GM10248 (cell line): ENCODE measurements at regions not wholly inside any gene's neighbourhood (a gene's known extent, or its start where the extent isn't known, plus 50 kb on each side); places are given as distances from the start of the nearest gene placed in this dataset.

ENCODE experiments used
- CTCF ChIA-PET: fragments of 300-600 bp; sonication (Branson Sonifier 250); formaldehyde crosslinking; extraction: SDS; loops from one replicate; lab custom pipeline; 2021; ENCODE audit warnings: antibody characterized with exemption; lab: Yijun Ruan, JAX
- POLR2A ChIA-PET: fragments of 350-650 bp; sonication (Branson Sonifier 250); formaldehyde crosslinking; extraction: SDS; loops from one replicate; lab custom pipeline; 2020; ENCODE audit warnings: antibody characterized with exemption; lab: Yijun Ruan, JAX
- DNase-seq: peaks from one replicate; pipeline ENCODE4 v3.0.0; 2012; ENCODE audit errors: extremely low spot score
- TF ChIP-seq, protein P1 (sequence below): IDR thresholded peaks from 2 replicates; pipeline ENCODE4 v1.5.1; 2012; ENCODE audit warnings: mild to moderate bottlenecking, low read depth; ENCODE audit errors: extremely low read depth, missing control alignments, control extremely low read depth

DNA sequence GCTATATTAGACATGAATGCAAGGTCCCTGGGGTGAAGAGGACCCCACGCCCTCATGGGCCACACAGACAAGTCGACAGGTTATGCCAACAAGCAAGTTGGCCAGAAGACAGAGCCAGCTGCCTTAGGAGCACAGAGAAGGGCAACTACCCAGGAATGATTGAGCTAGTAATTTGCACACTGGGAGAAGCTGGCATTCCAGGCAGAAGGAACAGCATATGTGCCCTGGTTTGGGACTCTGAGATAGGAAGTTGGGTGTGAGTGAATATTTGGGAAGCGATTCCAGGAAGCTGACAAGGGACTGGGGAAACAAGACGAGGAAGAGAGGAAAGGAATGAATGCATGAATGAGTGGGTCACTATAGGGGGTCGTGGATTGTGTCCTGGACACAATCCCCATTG, 203.7 kb upstream of the CDH5 start:
- CTCF ChIA-PET = no interaction called here
- TF ChIP-seq, protein P1, sequence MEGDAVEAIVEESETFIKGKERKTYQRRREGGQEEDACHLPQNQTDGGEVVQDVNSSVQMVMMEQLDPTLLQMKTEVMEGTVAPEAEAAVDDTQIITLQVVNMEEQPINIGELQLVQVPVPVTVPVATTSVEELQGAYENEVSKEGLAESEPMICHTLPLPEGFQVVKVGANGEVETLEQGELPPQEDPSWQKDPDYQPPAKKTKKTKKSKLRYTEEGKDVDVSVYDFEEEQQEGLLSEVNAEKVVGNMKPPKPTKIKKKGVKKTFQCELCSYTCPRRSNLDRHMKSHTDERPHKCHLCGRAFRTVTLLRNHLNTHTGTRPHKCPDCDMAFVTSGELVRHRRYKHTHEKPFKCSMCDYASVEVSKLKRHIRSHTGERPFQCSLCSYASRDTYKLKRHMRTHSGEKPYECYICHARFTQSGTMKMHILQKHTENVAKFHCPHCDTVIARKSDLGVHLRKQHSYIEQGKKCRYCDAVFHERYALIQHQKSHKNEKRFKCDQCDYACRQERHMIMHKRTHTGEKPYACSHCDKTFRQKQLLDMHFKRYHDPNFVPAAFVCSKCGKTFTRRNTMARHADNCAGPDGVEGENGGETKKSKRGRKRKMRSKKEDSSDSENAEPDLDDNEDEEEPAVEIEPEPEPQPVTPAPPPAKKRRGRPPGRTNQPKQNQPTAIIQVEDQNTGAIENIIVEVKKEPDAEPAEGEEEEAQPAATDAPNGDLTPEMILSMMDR = no peak
- no peak for DNase-seq
- POLR2A ChIA-PET = no interaction called here

DNA sequence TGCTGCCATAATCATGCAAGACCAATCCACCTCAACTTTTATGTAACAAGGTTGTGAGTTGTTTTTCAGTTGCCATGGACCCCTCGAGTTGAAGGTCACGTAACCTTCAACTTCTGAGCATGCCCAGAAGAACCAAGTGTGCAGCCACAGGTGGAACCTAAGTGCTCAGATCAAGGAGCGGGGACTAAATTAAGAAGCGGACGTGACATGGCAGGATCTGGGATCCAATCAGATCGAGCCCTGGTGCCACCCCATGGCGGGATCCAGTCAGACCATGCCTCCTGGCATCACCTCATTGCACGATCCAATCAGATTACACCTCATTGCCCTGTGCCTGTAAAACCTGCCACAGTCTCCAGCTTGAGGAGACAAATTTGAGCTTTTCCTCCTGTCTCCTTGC, 204.5 kb upstream of the CDH5 start:
- TF ChIP-seq, protein P1 = no peak
- ChIA-PET POLR2A (no interaction called here), CTCF (interaction anchor here (0.7 kb wide), 1 partner anchor 35 kb away, joined by 3 read pairs; no protein-coding TSS in a partner anchor)
- DNase-seq = no peak

DNA sequence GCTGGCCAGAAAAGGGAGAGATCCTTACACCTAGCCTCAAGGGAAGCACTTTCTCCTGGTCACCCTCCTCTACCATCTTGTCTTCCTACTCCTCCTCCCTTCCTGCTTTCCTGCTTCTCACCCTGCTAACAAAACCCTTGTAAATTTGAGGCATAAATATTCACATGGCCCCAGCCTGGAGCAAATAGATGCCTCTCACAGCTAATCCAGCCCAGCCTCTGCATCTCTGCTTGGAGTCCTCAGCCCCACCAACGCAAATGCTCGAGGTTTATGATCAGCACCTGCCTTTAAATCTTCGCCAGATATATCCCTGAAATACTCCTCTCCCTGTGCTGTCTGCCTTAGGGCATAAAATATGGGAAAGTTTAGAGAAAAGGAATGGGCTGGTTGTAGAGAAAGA, 205.2 kb upstream of the CDH5 start:
- TF ChIP-seq, protein P1 = no peak
- ChIA-PET POLR2A (no interaction called here), CTCF (interaction anchor here (0.7 kb wide), 1 partner anchor 35 kb away, joined by 3 read pairs; no protein-coding TSS in a partner anchor)
- DNase-seq = no peak

DNA sequence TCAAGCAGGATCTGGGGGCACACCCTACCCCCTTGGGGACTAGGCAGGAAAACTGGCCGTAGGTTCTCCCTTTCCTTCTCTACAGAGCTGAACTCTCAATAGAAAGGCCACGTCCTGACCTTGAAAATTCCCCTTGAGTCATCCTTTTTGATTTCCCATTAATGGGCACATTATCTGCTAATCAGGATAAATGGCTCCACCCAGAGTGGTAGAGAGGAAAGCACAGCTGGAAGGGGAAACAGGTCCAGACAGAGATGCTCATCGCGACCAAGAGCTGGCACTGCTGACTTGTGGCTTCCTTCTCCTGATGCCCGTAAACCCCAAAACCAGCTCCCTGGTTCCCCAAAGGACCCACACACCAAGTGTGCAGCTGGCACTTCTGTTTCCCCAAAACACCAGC, 206.5 kb upstream of the CDH5 start:
- ChIA-PET CTCF (interaction anchor here (1.0 kb wide), 1 partner anchor 81 kb away, joined by 3 read pairs; no protein-coding TSS in a partner anchor), POLR2A (no interaction called here)

DNA sequence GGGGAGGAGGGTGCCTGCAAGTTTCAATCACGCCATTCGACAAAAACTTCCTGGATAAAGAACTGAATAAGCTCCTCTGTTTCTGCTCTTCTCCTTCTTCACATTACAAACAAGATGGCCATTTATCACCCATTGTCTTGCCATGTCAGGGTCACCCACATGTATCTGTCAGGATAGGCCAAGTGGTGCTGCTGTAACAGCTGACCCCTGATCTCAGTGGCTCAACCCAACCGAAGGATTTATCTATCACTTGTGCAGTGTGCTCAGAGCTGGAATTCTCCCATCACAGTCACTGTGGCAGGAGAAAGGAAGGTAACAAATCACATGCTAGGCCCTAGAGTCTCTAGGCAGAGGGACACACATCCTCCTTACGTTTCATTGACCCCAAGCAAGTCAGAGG, 210.0 kb upstream of the CDH5 start:
- POLR2A ChIA-PET = no interaction called here
- TF ChIP-seq, protein P1 = no peak
- CTCF ChIA-PET = interaction anchor here (1.0 kb wide), 1 partner anchor 189 kb away, joined by 3 read pairs; no protein-coding TSS in a partner anchor
- DNase-seq = no peak

More for the DNA sequence above, 206.5 kb upstream of the CDH5 start:
- TF ChIP-seq, protein P1 = no peak
- no peak for DNase-seq

DNA sequence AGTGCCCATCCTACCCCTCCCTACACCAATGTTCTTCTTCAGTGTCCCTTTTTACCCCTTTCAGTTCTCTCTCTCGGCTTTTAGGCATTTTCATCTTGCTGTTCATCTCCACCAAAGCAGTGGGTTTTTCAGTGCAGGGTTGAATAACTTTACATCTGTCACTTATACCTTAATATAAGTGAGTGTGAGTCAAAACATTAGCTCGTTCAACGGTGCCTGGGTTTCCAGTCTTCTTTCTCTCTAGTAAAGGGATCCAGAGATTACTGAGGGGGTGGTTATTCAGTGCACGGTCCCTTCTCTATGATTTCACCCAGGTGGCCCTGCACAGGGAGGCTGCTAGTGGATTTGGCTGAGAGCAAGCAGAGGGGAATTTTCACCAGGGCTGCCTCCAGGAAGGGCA, 210.6 kb upstream of the CDH5 start:
- CTCF ChIA-PET = interaction anchor here (1.0 kb wide), 1 partner anchor 189 kb away, joined by 3 read pairs; no protein-coding TSS in a partner anchor
- TF ChIP-seq, protein P1 = no peak
- POLR2A ChIA-PET = no interaction called here
- DNase-seq = no peak
